Right atrium auricular region (tissue), 2 donors: ENCODE measurements at regions not wholly inside any gene's neighbourhood (a gene's known extent, or its start where the extent isn't known, plus 50 kb on each side); places are given as distances from the start of the nearest gene placed in this dataset.
A peak's percentile ranks its signal among the peaks of the same experiment; 100 is the strongest.

Source experiments
- DNase-seq: peaks from one replicate; pipeline ENCODE4 v3.0.0-alpha.2; 2019; ENCODE audit warnings: low spot score
- H3K27ac ChIP-seq, 2 donors: fragments of 200-600 bp; sonication (generic); 1 replicate in 1 of 2; 2 replicates in 1 of 2; pipeline ENCODE4 v1.5.1; 2016 to 2019
- H3K27me3 ChIP-seq, 2 donors: fragments of 200-600 bp; sonication (generic); one replicate each; pipeline versions ENCODE4 v1.5.1 to v1.6.0; 2017 to 2019
- H3K36me3 ChIP-seq: fragments of 200-600 bp; sonication (generic); one replicate; pipeline ENCODE4 v1.5.1; 2016
- H3K4me1 ChIP-seq, 2 donors: fragments of 200-600 bp; sonication (generic); one replicate each; pipeline versions ENCODE4 v1.5.1 to v1.6.0; 2017 to 2019
- H3K4me3 ChIP-seq, 2 donors: fragments of 200-600 bp; sonication (generic); 1 replicate in 1 of 2; 2 replicates in 1 of 2; pipeline ENCODE4 v1.5.1; 2017 to 2019; ENCODE audit warnings: mild to moderate bottlenecking in 1 of 2, moderate library complexity in 1 of 2
- H3K9me3 ChIP-seq, 2 donors: fragments of 200-600 bp; sonication (generic); one replicate each; pipeline ENCODE4 v1.5.1; 2019
- TF ChIP-seq, protein P1 (sequence below), 2 donors: fragments of 200-600 bp; sonication (generic); IDR thresholded peaks; one replicate each; pipeline ENCODE4 v1.5.1; 2019; ENCODE audit warnings: antibody characterized with exemption in 2 of 2

DNA sequence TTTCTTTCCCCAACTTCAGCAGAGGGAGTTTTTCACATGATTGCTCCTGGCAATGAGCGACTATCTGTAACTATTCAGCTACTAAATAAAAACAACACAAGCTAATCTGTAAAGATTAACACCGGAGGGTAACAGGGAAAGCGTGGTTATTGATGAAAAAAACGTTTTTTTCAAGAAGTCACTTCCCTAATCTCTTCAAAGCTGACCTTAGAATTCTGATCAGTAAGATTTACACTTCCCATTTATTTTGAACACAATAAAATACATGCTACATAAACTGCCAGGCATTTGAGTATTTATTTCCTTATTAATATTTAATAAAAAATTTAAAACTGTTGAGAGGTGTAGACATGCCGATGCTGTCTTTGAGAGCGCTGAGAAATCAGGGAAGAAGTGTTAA lies 207.4 kb upstream of the HDAC4 start:
- Histone ChIP-seq H3K27me3 (no peaks in the 10 kb centered on the region), H3K27ac (no peak overlapping the region), H3K4me3 (no peak overlapping the region), H3K9me3 (peaks cover 0 to 8% of the 10 kb centered on the region in 2 donors), H3K36me3 (no peaks in the 10 kb centered on the region), H3K4me1 (no peaks in the 10 kb centered on the region)
- TF ChIP-seq, protein P1, sequence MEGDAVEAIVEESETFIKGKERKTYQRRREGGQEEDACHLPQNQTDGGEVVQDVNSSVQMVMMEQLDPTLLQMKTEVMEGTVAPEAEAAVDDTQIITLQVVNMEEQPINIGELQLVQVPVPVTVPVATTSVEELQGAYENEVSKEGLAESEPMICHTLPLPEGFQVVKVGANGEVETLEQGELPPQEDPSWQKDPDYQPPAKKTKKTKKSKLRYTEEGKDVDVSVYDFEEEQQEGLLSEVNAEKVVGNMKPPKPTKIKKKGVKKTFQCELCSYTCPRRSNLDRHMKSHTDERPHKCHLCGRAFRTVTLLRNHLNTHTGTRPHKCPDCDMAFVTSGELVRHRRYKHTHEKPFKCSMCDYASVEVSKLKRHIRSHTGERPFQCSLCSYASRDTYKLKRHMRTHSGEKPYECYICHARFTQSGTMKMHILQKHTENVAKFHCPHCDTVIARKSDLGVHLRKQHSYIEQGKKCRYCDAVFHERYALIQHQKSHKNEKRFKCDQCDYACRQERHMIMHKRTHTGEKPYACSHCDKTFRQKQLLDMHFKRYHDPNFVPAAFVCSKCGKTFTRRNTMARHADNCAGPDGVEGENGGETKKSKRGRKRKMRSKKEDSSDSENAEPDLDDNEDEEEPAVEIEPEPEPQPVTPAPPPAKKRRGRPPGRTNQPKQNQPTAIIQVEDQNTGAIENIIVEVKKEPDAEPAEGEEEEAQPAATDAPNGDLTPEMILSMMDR (IDR thresholded peaks at IDR 0.05) = no peak
- DNase-seq = no peak

DNA sequence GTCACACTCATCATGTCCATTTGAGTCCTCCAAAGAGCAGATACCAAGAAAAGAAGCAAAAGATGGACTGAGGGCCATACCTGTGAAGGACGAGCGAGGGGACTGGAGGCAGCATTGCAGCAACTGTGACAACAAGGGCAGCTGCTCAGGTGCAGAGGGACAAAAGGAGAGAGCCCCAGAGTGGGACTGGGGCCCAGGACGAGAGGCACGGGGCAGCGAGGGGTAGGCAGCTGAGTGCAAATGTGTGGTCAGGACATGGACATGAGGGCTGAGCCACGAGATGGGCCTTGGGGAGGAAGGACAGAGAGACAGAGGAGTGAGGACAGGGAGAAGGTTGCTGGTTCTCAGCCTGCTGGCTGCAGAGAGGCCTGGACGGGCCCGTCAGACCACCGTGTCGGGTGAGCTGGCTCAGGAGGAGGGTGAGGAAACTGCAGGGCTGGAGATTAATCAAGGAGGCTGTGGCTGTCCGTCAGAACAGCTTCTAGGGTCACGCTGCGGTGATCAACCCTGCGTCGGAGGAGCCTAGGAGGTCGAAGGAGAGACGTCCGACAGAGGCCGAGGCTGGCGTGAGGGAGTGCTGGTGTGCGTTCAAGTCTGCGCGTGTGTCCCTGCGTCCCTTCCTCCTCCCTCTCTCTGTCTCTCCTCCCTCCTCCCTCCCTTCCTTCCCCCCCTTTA lies 206.8 kb upstream of the HDAC4 start:
- H3K27me3 ChIP-seq = no peaks in the 10 kb centered on the region
- peaks cover 0 to 8% of the 10 kb centered on the region in 2 donors for H3K9me3 ChIP-seq
- H3K27ac ChIP-seq = no peak overlapping the region
- DNase-seq = peak; percentile 49
- TF ChIP-seq, protein P1 (IDR thresholded peaks at IDR 0.05) = no peak
- no peak overlapping the region for H3K4me3 ChIP-seq
- no peaks in the 10 kb centered on the region for H3K36me3 ChIP-seq
- H3K4me1 ChIP-seq = no peaks in the 10 kb centered on the region

DNA sequence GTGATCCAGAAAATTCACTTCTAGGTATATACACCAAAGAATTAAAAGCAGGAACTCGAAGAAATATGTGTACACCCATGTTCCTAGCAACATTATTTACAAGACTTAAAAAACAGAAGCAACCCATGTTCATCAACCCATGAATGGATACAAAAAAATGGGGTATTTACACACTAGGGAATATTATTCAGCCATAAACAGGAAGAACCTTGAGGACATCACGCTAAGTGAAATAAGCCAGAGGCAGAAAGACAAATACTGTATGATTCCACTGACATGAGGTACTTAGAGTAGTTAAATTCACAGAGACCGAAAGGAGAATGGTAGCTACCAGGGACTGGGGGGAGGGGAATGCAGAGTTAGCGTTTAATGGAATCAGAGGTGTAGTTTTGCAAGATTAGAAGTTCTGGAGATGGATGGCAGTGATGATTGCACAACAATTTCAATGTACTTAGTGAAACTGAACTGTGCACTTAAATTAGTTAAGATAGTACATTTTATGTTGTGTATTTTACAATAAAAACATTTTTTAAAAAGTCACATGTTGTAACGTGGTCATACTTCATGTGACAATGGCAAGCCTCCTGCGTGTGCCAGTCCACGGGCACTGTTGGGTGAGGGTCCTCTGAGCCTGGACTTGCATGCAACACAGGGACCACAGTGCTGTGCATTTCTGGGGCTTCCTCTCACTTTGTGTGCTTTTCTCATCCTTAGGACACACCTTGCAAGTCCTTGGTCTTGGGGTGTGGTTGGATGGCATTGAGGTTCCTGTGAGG lies 206.1 kb upstream of the HDAC4 start:
- Histone ChIP-seq H3K27me3 (no peaks in the 10 kb centered on the region), H3K4me3 (no peak overlapping the region)
- TF ChIP-seq, protein P1 (IDR thresholded peaks at IDR 0.05) = no peak

DNA sequence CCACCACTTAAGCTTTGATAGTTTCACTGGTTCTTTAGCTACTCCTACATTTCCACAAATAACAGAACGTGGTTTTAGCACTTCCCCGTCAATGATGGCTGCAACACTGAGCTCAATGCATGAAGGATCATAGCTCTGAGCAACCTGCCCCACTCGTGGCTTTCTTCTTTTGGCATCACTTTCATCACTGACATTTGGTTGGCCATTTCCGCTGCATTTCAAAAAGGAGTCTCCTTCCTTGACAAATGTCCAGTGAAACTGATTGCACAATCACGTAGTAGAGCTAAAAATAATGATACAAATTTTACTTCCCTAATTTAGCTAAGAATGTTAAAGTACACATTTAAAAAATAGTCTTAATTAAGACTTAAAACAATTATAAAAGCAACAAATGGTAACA lies 205.2 kb upstream of the HDAC4 start:
- DNase-seq = peak; percentile 60
- H3K4me1 ChIP-seq = no peaks in the 10 kb centered on the region
- no peak overlapping the region for H3K4me3 ChIP-seq
- H3K9me3 ChIP-seq = peaks cover 0 to 8% of the 10 kb centered on the region in 2 donors
- no peaks in the 10 kb centered on the region for H3K27me3 ChIP-seq
- no peaks in the 10 kb centered on the region for H3K36me3 ChIP-seq
- TF ChIP-seq, protein P1 (IDR thresholded peaks at IDR 0.05) = no peak
- no peak overlapping the region for H3K27ac ChIP-seq

More for the DNA sequence above, 206.1 kb upstream of the HDAC4 start:
- H3K27ac ChIP-seq = no peak overlapping the region
- peaks cover 0 to 8% of the 10 kb centered on the region in 2 donors for H3K9me3 ChIP-seq
- no peaks in the 10 kb centered on the region for H3K36me3 ChIP-seq
- DNase-seq = peak; percentile 38
- no peaks in the 10 kb centered on the region for H3K4me1 ChIP-seq

DNA sequence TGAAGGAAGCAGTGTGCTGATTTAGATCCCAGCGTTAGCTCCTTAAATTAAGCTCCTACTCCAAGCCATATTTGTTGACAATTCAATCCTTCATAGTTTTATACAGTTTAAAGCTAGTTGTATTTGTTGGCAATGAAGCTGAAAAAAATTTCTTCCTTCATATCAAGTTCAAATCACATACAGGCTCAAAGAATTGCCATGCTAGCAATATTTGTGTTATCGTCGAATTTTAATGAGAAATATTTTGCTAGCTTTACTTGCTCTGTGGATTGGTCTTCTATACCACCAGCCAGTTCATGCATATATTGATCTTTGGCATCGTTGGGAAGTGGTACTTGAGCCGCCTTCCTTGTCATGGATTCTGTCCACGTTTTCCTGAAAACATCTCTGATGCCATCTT lies 204.6 kb upstream of the HDAC4 start:
- no peaks in the 10 kb centered on the region for H3K27me3 ChIP-seq
- H3K9me3 ChIP-seq = peaks cover 0 to 8% of the 10 kb centered on the region in 2 donors
- H3K36me3 ChIP-seq = no peaks in the 10 kb centered on the region
- DNase-seq = no peak
- TF ChIP-seq, protein P1 (IDR thresholded peaks at IDR 0.05) = no peak
- H3K4me3 ChIP-seq = no peak overlapping the region
- H3K4me1 ChIP-seq = no peaks in the 10 kb centered on the region
- H3K27ac ChIP-seq = no peak overlapping the region
